ENCODE measurements at regions not wholly inside any gene's neighbourhood (a gene's known extent, or its start where the extent isn't known, plus 50 kb on each side); places are given as distances from the start of the nearest gene placed in this dataset.
"Not testable (repeated sequence)": the region's sequence is repeated elsewhere in the genome, so short reads cannot be mapped to it uniquely, and the experiment has no call there.

DNA sequence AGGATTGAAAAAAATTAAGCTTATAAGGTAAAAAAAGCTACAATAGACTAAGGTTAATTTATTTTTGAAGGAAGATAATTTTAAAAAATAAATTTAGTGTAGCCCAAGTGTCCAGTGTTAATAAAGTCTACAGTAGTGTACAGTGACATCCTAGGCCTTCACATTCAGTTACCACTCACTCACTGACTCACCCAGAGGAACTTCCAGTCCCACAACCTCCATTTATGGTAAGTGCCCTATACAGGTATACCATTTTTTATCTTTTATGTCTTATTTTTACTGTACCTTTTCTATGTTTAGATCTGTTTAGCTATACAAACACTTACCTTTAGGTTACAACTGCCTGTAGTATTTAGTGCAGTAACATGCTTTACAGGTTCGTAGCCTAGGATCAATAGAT, 79.8 kb upstream of the ZNF462 start:
- DNase-seq = no peak

DNA sequence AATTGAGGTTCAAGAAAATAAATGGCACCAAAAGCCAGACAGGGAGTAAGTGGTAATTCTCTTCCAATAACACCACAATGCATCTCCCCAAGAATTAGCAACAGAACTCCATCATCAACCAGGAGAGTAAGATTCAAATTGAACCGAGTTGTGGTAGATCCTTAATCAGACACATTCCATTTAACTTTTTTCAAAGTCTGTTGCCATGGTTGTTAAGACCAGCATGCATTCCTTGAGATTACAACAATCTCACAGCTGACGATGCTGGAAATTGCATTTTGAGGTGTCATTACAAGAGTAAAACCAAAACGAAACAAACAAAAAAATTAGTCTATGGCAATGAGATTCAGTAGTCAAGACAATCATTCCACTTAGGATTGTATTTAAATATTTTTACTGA, 78.9 kb upstream of the ZNF462 start:
- no peak for DNase-seq

DNA sequence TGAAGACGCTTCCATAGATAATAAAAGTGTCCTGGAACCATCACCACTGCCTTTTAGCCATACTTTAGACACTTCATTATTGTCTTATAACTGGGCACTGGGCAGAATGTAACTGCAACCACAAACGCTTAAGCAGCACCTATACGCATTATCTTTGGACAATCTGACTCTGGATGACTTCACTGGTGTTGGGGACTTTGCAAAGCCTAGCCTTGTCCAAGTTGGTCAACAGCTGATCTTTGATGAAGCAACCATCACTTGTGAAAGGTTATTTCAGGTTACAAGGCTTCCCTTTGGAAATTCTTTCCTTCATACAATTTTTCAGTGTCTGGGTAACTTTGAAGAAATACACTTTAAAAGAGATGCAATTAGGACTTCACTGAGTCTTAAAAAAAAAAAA, 77.8 kb upstream of the ZNF462 start:
- DNase-seq = no peak

DNA sequence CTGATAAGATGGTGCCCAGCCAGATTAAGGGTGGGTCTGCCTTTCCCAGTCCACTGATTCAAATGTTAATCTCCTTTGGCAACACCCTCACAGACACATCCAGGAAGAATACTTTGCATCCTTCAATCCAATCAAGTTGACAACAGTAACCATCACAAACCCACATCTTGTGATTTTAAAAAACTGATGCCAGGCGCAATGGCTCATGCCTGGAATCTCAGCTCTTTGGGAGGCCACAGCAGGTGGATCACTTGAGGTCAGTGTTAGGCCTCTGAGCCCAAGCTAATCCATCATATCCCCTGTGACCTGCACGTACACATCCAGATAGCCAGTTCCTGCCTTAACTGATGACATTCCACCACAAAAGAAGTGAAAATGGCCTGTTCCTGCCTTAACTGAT, 74.9 kb upstream of the ZNF462 start:
- DNase-seq = not testable (repeated sequence)

DNA sequence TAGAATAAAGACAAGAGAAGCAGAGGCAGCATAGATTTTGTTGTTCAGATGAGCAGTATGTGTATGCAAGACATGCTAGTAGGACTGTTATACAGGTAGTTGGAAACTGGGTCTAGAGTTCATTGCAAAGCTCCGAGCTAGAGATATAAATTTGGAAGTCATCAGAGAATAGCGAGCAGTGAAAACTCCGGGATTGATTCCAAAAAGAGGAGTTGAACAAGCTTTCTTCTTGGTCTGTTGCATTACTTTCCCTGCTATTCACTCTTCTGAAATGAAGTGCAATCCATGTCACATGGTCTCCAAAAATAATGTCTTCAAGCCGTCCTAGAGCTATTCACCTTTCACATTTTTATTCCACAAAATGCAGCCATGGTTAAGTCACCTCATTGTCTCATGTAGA, 67.9 kb upstream of the ZNF462 start:
- no peak for DNase-seq

DNA sequence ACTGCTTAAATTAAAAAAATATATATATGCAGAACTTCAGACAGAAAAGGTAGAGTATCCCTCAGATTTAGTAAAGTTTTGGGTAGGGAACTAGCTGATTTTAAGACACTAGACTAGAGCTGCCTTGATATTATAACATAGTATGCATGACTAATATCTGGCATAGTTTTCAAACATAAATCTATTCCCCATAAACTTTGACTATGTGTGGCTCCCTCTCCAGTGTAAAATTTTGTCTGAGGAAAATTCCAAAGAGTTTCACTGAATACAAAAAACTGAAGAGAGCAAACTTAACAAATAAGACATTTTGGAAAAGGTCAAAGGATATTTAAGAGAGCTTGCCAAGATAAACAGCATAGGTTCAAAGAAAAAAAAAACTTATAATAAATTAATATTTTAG, 66.2 kb upstream of the ZNF462 start:
- no peak for DNase-seq

DNA sequence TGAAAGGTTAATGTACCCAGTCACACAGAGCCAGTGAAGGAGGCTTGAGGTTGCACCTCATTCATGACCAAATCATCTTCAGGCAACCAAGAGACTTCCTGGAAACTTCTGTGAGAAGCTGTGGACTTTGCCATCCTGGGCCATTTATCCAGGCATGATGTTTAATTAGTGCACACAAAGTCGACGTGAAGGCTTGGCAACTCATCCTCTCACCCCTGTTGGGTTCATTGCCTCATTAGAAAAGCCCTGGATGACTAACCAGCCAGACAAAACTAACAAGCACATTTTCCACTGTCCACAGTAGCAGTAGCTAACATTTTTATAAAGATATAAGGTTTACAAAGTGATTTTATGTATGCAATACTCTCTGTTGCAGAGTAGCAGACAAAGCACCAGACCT, 65.7 kb upstream of the ZNF462 start:
- DNase-seq = no peak

DNA sequence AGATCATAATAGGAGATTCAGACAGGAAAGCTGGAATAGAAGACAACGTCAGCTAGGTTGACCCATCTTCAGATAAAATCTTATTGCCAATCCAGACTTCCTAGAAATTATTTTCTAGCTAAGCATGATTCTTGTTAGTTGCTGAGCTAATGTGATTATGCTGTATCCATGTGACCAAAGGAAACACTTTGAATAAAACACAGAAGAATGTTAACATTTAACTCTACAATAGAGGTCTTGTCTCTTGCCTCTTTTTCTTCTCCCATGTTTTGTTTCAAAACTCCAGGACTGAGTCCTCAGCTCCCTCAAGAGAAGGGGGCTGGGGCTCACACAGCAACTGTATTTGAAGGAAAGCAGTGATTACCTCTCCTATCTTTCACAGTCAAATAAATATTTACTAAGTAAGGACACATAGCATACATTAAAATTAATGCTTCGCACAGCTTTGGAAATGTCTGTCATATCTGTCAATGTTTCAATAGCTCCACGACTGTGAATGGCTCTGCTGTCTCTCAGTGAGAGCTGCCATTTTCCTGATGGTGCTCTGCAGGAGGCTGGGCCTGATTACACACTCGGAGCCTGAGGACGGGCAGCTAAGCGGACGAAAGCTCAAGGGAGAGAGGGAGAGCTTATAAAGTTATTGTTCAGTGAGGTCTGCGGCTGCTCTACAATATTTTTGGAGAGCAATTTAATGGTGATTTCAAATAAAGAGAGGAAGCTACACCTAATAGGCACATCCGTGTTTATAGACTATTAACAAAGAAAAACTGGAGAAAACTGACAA, 64.8 kb upstream of the ZNF462 start:
- peak; percentile 60 for DNase-seq

DNA sequence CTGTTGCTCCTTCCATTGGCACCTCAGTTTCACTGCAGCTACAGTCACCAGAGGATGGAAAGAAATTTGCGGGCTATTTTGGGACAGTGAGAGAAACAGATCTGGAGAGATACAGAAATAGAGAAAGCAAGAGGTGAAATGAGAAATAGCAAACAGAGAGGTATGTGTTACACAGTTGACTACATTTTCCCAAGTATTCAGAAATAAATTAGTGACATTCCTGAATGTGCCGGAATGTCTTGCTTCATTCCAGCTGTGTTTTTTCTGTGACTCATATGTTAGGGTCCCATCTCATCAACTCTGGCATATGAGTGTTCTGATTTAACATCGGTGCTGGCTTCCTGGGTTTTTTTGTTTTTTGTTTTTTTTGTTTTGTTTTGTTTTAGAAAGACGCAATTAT, 63.8 kb upstream of the ZNF462 start:
- peak; percentile 89 for DNase-seq

DNA sequence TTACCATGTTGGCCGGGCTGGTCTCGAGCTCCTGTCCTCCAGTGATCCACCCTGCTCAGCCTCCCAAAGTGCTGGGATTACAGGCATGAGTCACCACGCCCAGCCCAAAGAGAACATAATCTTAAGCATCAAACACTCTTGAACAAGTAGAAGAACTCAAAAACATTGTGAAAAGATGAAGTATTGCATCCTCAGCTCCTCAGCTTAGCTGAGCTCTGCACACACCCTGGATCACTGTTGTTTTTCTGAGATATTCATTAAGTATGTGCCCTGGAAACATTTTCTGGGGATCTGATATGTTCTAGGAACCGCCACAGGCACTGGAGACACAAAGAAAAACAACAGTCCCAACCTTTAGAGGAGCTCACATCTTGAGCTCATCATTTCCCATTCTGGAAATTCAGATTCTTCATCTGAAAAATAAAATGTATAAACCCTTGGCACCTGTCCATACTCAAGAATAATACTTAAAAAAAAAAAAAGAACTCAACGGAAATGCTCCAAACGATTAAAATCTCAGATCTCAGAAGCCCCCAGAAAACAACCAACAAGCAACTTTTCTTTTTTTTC, 62.2 kb upstream of the ZNF462 start:
- peak; percentile 1 for DNase-seq

DNA sequence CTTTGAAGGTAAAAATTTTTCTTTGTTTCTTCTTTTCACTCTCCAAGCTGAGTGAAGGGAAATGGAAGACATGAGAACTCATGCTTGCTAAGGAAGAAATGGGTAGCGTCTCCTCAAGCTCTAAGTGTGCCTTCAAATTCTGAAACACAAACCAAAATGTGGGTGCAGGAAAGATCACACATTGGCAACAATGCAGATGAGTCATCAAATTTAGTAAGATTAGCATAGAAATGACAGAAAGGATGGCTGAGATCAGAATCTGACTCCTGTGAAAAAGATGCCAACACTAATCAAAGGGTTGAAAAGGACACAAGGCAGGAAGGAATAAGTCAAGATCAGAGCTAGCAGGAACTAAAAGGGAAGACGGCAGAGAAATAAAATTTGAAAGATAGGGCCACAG, 61.1 kb upstream of the ZNF462 start:
- peak; percentile 1 for DNase-seq
